ENCODE measurements at regions not wholly inside any gene's neighbourhood (a gene's known extent, or its start where the extent isn't known, plus 50 kb on each side); places are given as distances from the start of the nearest gene placed in this dataset.
"Not testable (repeated sequence)": the region's sequence is repeated elsewhere in the genome, so short reads cannot be mapped to it uniquely, and the experiment has no call there.

DNA sequence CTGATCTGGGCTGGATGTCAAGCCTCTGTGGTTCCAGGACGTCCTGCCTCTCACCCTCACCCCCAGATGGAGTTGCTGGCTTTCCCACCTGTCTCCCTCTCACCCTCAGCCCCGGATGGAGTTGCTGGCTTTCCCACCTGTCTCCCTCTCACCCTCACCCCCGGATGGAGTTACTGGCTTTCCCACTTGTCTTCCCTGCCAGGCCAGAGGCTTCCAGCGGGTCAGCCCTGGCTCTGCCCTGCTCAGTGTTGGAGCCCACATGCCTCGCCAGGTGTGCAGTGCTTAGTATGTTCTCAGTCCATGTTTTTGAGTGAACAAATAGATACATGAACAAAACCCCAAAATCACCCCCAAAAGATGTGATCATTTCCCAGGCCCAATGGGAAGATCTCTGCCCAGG lies 127.6 kb downstream of the LRRC37A3 start:
- intact Hi-C loops (cut with DNase I; ENCODE audit: low total_unique reads); DNase-seq; H3K27ac ChIP-seq; H3K4me1 ChIP-seq; H3K4me3 ChIP-seq; H3K36me3 ChIP-seq (ENCODE audit: low read depth, missing control alignments); H3K27me3 ChIP-seq; H3K9me3 ChIP-seq: not testable (repeated sequence)
- 83 to 87% methylated on average over 4 to 5 of the region's 5 CpGs for WGBS, 2 donors

DNA sequence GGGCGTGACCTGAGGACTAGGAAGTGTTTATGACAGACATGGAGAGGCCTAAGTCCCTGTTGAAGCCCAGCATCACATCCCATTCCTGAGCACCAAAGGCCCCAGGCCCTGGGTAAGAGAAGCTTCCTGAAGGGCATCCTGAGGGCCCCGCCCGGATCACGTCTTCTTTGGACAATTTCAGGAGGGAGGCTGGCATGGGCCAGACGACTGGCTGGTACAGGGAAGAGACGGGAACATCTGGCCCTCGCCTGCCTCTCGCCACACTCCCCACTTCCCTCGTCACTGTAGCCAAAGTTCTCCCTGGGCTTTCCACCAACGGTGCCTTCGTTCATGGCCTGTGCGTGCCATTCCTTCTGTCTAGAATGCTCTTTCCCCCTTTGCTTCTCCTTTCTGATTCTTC lies 128.1 kb downstream of the LRRC37A3 start:
- H3K4me3 ChIP-seq; H3K4me1 ChIP-seq; H3K27ac ChIP-seq; H3K36me3 ChIP-seq (ENCODE audit: low read depth, missing control alignments); H3K9me3 ChIP-seq; DNase-seq; H3K27me3 ChIP-seq; intact Hi-C loops (cut with DNase I; ENCODE audit: low total_unique reads): not testable (repeated sequence)
- WGBS, 2 donors: 95% methylated on average over 12 of the region's 12 CpGs

GRCh38 chr17:64790690-64791089 lies 128.6 kb upstream of the SMURF2 start:
- H3K4me3 ChIP-seq; H3K27ac ChIP-seq; H3K4me1 ChIP-seq; DNase-seq; intact Hi-C loops (cut with DNase I; ENCODE audit: low total_unique reads); H3K36me3 ChIP-seq (ENCODE audit: low read depth, missing control alignments); H3K27me3 ChIP-seq; H3K9me3 ChIP-seq: not testable (repeated sequence)
- 82% methylated on average over 4 of the region's 5 CpGs; no CpG with 5 or more reads in 1 of the 2 donors for WGBS, 2 donors

DNA sequence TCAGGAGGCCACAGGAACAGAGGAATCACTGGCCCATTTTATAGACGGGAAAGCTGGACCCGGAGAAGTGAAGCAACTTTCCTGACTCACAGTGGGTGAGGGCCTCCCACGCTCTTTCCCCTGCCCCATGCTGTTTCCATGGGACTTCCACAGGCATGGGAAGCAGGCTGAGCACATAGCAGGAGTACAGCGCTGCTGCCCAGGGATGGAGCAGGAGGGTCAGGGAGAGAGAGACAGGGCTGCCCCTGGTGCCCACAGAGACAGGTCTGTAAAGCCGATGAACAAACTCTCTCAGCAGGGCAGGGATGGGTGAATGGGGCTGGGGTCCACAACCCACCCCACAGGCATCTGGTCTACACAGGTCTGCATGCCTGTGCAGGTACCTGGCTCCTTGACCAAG lies 128.1 kb upstream of the SMURF2 start:
- H3K27ac ChIP-seq; H3K4me1 ChIP-seq; H3K36me3 ChIP-seq (ENCODE audit: low read depth, missing control alignments); H3K4me3 ChIP-seq; DNase-seq; H3K9me3 ChIP-seq; intact Hi-C loops (cut with DNase I; ENCODE audit: low total_unique reads); H3K27me3 ChIP-seq: not testable (repeated sequence)
- WGBS, 2 donors: 94 to 96% methylated on average over 2 to 5 of the region's 5 CpGs

- intact Hi-C loops (cut with DNase I; ENCODE audit: low total_unique reads); H3K36me3 ChIP-seq (ENCODE audit: low read depth, missing control alignments): not testable (repeated sequence)
- whole genome bisulfite sequencing, 2 donors: 89 to 95% methylated on average over 3 to 8 of the region's 8 CpGs
Measured at GRCh38 chr17:64789061-64789445, 126.9 kb upstream of the SMURF2 start.

GRCh38 chr17:64788286-64789060 lies 126.4 kb upstream of the SMURF2 start:
- 78 to 82% methylated on average over 7 to 10 of the region's 10 CpGs for WGBS, 2 donors
- intact Hi-C loops (cut with DNase I; ENCODE audit: low total_unique reads): no loop called here
- H3K4me3 ChIP-seq: no peak overlapping the region
- TF ChIP-seq POLR2A (IDR thresholded peaks at IDR 0.05): no peak
- no peak for TF ChIP-seq CTCF (IDR thresholded peaks at IDR 0.05)
- H3K27ac ChIP-seq: no peak overlapping the region
- H3K27me3 ChIP-seq: no peaks in the 10 kb centered on the region
- DNase-seq: no peak
- no peaks in the 10 kb centered on the region for H3K4me1 ChIP-seq
- H3K9me3 ChIP-seq: no peaks in the 10 kb centered on the region
- no peaks in the 10 kb centered on the region for H3K36me3 ChIP-seq (ENCODE audit: low read depth, missing control alignments)

More at GRCh38 chr17:64789061-64789445, 126.9 kb upstream of the SMURF2 start:
- not testable (repeated sequence) for H3K4me3 ChIP-seq, H3K4me1 ChIP-seq, H3K9me3 ChIP-seq, H3K27ac ChIP-seq, H3K27me3 ChIP-seq, DNase-seq

DNA sequence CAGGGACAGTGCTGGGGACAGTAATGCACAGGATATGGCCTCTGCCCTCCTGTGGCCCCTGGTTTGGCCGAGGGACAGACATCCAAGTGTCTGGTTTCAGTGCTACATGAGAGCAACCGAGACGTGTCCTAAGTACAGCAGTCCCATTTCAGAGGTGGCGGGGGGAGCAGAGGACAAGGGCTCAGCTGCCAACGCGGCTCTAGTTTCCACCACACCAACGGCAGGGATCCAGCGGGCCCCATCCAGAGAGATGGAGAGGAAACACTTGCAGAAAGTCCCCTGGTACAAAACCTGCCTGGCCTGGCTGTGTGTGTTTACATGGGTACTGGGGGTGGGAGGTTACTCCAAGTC lies 125.8 kb upstream of the SMURF2 start:
- intact Hi-C loops (cut with DNase I; ENCODE audit: low total_unique reads): no loop called here
- no peak overlapping the region for H3K4me3 ChIP-seq
- no peaks in the 10 kb centered on the region for H3K36me3 ChIP-seq (ENCODE audit: low read depth, missing control alignments)
- WGBS, 2 donors: 91 to 93% methylated on average over 4 to 8 of the region's 8 CpGs
- no peaks in the 10 kb centered on the region for H3K4me1 ChIP-seq
- no peak overlapping the region for H3K27ac ChIP-seq
- no peak for DNase-seq
- TF ChIP-seq CTCF (IDR thresholded peaks at IDR 0.05) (no peak), POLR2A (IDR thresholded peaks at IDR 0.05) (no peak)
- H3K9me3 ChIP-seq: no peaks in the 10 kb centered on the region
- no peaks in the 10 kb centered on the region for H3K27me3 ChIP-seq

All from testis (tissue), 2 donors.